ENCODE measurements at regions not wholly inside any gene's neighbourhood (a gene's known extent, or its start where the extent isn't known, plus 50 kb on each side); places are given as distances from the start of the nearest gene placed in this dataset.

- TF ChIP-seq CTCF (conservative IDR thresholded peaks at IDR 0.05 in 1 of 2, IDR thresholded peaks at IDR 0.05 in 1 of 2; ENCODE audit: extremely low read depth in 1 of 2, insufficient read depth in 1 of 2, low read depth in 1 of 2, low read length in 2 of 2) (no peak), EZH2 (IDR thresholded peaks at IDR 0.05; ENCODE audit: borderline replicate concordance, low read length) (no peak)
These were observed 1293.0 kb upstream of the TENM4 start for GRCh38 chr11:80733790-80734189.

All from mammary epithelial cell (primary cell).